NOMO-1 treated with DMSO at 0.1 percent for 48 hours (cell line): ENCODE measurements at regions not wholly inside any gene's neighbourhood (a gene's known extent, or its start where the extent isn't known, plus 50 kb on each side); places are given as distances from the start of the nearest gene placed in this dataset.
"Not testable (repeated sequence)": the region's sequence is repeated elsewhere in the genome, so short reads cannot be mapped to it uniquely, and the experiment has no call there.

Experiments used
- DNase-seq: peaks from one replicate; lab custom pipeline; 2025; ENCODE audit not compliant: unreplicated experiment; lab: John Stamatoyannopoulos, UW

DNA sequence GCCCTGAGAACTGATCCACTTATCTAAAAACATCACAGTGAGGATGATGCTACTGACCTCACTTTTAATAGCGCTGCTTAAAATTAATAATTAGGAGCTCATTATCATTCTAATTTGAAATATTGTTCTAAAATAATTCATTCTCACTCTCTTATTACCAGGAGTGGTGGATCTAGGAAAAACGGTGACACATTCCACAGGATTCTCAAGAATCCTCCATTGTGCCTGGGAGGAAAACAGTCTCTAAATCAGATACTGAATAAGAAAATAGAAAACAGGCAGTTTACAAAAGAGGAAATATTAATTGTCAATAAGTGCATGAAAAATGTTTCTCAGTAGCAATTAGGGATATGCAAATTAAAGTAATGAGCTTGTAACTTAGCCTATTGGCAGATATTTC lies 187.4 kb downstream of the TENT5A start:
- DNase-seq: no peak

DNA sequence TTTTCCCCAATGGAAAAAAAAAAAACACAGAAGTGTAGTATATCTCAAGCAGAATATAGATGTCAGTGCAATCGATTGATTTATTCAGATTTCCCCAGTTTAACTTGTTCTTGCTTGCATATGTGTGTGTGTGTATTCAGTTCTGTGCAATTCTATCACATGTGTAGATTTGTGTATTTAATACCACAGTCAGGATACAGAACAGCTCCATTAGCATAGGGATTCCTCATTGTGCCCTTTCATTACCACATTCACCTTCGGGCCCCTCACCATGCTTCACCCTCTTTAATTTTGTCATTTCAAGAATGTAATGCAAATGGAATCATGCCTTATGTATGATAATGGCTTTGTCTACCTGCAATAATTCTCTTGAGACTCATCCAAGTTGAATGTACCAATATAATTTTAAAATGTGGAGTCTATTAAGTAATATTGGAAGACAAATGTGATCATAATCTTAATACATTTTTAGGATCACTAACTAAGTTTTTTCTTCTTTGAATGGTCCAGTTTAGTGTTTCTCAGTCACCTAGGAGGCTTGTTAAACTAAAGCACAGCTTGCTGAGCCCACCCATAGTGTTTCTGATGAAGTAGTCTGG lies 187.9 kb downstream of the TENT5A start:
- DNase-seq: no peak

DNA sequence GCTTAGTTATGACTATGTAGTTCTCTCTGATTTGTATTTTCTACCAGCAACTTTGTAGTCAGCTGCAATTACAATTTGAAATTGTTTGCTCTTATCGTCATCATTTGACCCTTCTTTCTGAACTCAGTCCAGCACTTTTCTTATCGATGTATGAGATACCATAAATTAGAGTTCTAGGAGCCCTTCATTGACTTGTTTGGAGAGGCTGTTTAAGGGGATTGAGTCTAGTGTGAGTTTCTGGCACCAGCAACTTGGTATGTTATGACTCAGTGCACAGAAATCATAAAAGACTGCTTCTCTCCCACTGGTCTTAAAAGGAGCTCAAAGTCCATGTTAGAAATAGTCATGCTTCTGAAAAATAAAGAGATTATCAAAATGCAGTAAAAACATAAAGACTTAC lies 190.3 kb downstream of the TENT5A start:
- peak; percentile 1 for DNase-seq

- DNase-seq: no peak
These were observed 190.8 kb downstream of the TENT5A start for GRCh38 chr6:81561731-81562130.

DNA sequence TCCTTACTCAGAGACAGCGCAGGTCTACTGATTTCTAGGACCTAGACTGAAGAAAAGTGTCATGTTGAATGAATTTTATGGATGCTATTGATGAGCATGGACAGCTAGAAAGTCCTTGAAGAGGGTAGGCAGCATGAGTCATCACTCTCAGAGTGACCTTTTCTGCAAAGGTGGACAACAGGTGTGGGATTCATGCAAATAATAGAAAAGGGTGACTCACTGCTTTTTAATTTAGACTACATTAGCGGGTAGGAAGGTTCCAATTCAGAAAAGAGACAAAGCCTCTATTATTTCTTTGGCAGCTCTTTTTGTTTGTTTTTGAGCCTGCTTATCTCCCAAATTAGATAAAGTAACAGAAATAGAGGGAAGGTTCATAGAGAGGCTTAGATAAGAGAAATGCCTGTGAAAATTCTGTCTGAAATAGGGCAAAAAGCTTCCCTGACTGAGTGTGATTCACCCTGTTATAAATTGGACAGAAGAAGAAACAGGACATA lies 191.4 kb downstream of the TENT5A start:
- no peak for DNase-seq

- no peak for DNase-seq
These were observed 194.7 kb downstream of the TENT5A start for GRCh38 chr6:81557811-81558210.

DNA sequence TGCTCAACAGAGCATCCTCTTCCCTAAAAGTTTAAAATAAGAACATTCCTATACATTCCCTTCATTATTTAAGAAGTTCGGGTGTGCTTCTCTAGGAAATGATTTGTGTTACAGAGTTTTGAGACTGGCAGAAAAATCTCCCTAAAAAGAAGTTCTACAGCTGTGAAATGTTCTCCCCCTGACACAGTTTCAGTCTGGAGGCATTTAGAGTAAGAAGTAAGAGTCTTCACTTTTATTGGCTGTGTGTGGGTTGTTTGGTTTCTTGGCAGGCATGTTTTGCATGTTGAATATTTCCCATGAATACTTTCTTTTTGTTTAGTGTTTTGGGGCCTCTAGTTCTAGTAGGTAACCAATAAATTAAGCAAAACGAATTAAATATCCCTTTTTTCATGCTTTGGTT lies 195.9 kb downstream of the TENT5A start:
- DNase-seq: no peak

- DNase-seq: no peak
These were observed 199.3 kb downstream of the TENT5A start for GRCh38 chr6:81553216-81553615.

DNA sequence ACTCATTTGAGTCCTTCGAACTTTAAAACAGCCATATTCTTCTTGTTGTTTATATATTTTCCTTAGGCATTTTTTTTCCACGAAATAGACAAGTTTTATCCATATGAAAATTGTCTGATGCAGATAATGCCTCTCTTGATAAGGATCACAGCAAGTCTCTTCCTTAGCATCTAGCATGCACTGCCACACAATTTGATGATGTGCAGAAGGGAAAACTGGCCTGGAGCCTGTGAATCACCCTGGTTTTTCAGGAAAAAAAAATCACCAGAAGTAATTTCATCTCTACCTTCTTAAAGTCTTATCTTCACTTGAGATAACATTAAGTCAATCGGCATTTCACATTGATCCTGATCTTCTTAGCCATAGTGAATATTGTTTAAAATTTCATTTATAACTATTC lies 199.8 kb downstream of the TENT5A start:
- no peak for DNase-seq

GRCh38 chr6:81547149-81547548 lies 205.3 kb downstream of the TENT5A start:
- no peak for DNase-seq

DNA sequence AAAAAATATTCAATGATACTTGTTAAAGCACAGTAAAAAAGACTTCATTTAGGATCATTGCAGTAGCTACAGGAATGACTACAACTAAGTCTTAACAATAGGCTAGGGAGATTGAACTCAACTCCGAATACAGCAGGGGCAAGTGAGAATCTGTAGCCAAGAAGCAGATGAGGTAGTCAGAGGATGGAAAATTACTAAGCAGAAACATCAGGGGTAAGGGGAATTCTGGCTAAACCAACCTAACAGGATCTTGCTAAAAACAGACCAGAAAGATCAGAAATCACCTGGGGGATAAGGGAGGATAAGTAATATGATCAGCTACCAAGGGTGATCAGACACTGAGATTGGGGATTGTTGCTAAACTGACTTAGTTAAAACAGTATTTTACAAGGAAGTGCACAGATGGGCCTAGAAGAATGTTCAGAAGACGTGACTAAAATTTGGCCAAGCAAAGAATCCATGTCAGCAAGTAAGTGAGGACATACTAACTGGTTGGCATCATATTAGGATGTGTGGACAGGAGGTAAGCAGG lies 217.5 kb downstream of the TENT5A start:
- no peak for DNase-seq

- no peak for DNase-seq
These were observed 220.5 kb downstream of the TENT5A start for GRCh38 chr6:81531869-81532561.

DNA sequence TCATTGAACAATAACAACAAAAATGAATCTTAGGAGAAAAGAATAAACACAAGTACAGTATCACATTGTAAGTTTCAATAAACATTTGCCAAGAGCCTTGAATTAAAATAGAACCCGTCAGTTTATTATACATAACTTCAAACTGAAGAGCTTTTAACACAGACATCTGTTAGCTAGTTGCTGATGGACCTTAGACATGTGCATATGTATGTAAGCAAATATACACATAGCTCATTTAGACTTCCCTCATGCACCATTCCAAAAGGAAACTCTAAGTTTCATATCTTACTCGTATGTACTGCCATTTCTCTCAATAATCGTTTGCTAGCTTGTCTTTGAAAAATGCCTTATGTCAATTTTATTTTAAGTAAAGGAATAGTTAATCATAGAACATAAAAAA lies 235.0 kb downstream of the TENT5A start:
- no peak for DNase-seq

GRCh38 chr6:81515562-81516453 lies 236.7 kb downstream of the TENT5A start:
- DNase-seq: no peak

DNA sequence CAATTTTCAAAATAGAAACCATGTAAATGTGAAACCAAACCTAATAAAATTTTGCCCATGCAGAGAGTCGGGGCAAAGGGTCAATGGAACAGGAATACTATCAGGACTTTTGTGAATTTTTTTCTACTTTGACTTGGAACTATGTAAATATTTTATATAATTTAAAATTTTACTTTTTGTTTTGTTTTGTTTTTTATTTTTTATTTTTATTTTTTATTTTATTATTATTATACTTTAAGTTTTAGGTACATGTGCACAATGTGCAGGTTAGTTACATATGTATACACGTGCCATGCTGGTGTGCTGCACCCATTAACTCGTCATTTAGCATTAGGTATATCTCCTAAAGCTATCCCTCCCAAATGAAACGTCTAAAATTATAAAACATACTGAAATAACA lies 238.3 kb downstream of the TENT5A start:
- DNase-seq: not testable (repeated sequence)

DNA sequence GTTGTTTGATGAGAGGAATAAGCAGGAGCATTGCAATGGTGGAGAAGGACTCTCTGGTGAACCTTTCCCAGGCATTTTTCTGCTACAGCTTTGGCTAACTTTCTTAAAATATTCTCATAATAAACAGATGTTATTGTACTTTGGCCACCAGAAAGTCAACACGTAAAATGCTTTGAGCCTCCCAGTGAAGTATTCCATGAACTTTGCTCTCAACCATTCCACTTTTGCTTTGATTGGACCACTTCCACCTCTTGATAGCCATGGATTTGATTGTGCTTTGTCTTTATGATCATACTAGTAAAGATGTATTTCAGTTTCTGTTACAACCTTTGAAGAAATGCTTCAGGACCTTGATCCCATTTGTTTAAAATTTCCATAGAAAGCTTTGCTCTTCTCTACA lies 241.1 kb downstream of the TENT5A start:
- DNase-seq: no peak

DNA sequence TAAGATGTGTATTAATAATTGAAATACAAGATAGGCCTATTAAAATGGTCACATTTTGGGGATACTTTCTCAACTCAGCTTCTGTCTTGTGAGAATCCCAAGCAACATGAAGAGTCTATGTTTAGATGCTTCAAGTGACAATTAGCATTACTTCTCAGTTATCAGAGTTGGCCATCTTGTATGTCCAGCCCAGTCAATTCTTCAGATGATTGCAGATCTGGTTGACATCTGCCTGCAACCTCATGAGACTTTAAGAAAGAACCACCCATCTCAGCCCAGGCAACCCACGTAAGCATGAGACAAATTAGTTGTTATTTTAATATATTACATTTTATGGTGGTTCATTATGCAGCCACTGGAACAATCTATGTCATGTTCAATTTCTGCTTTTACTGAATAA lies 256.5 kb downstream of the TENT5A start:
- no peak for DNase-seq

GRCh38 chr6:81491454-81492101 lies 260.9 kb downstream of the TENT5A start:
- DNase-seq: no peak

GRCh38 chr6:81487489-81487888 lies 265.0 kb downstream of the TENT5A start:
- no peak for DNase-seq

GRCh38 chr6:81486234-81486633 lies 266.2 kb downstream of the TENT5A start:
- no peak for DNase-seq

- no peak for DNase-seq
These were observed 267.1 kb downstream of the TENT5A start for GRCh38 chr6:81485395-81485794.
